Suprapubic skin (tissue), 3 donors: ENCODE measurements at regions not wholly inside any gene's neighbourhood (a gene's known extent, or its start where the extent isn't known, plus 50 kb on each side); places are given as distances from the start of the nearest gene placed in this dataset.

ENCODE experiments used
- POLR2AphosphoS5 ChIP-seq, 3 donors: sonication (generic); formaldehyde crosslinking; IDR thresholded peaks; one replicate each; pipeline ENCODE4 v1.6.1; 2017; ENCODE audit warnings: antibody characterized with exemption in 3 of 3
- TF ChIP-seq, protein P1 (sequence below), 2 donors: fragments of 200-600 bp in 1 of 2; fragments of 450-650 bp in 1 of 2; sonication (generic) in 1 of 2; IDR thresholded peaks; one replicate each; pipeline ENCODE4 v1.5.1; 2016 to 2019; ENCODE audit warnings: antibody characterized with exemption in 2 of 2, mild to moderate bottlenecking in 1 of 2, moderate library complexity in 1 of 2

DNA sequence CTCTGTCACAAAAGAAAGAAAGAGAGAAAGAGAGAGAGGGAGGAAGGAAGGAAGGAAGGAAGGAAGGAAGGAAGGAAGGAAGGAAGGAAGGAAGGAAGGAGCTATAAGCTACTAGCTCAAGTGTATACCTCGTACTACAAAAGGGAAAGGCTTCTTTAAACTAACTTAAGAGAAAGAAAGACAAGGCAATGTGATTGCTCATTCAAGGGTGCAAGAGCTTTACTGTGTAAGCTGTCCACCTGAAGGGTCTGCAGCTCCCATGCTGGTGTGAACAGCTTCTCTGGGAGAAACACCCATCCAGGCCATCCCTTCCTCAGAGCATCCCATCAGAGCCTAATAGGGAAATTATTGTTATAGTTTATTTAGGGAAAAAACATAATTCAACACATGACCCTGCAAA lies 286.1 kb upstream of the ID2 start:
- TF ChIP-seq, protein P1, sequence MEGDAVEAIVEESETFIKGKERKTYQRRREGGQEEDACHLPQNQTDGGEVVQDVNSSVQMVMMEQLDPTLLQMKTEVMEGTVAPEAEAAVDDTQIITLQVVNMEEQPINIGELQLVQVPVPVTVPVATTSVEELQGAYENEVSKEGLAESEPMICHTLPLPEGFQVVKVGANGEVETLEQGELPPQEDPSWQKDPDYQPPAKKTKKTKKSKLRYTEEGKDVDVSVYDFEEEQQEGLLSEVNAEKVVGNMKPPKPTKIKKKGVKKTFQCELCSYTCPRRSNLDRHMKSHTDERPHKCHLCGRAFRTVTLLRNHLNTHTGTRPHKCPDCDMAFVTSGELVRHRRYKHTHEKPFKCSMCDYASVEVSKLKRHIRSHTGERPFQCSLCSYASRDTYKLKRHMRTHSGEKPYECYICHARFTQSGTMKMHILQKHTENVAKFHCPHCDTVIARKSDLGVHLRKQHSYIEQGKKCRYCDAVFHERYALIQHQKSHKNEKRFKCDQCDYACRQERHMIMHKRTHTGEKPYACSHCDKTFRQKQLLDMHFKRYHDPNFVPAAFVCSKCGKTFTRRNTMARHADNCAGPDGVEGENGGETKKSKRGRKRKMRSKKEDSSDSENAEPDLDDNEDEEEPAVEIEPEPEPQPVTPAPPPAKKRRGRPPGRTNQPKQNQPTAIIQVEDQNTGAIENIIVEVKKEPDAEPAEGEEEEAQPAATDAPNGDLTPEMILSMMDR (IDR thresholded peaks at IDR 0.05), result no peak
- no peak for TF ChIP-seq POLR2AphosphoS5 (IDR thresholded peaks at IDR 0.05)
